ENCODE measurements at regions not wholly inside any gene's neighbourhood (a gene's known extent, or its start where the extent isn't known, plus 50 kb on each side); places are given as distances from the start of the nearest gene placed in this dataset.

- Histone ChIP-seq H2BK20ac (ENCODE audit: low read length) (no peak overlapping the region), H2BK5ac (ENCODE audit: low read depth, low read length) (no peak overlapping the region), H3K27ac (ENCODE audit: low read depth, low read length) (no peak overlapping the region), H4K20me1 (replicated peaks in 1 of 2; ENCODE audit: control insufficient read depth in 1 of 2, insufficient read depth in 2 of 2, low read length in 2 of 2) (no peaks in the 10 kb centered on the region), H3K18ac (ENCODE audit: extremely low read depth, low read length) (no peak overlapping the region), H3K9me3 (ENCODE audit: insufficient read depth in 2 of 2, low read depth in 1 of 2, low read length in 1 of 2) (peaks cover 4% of the 10 kb centered on the region in 2 experiments; a peak in 2 of 4 replicates), H4K8ac (ENCODE audit: extremely low read depth, insufficient read depth, low read length) (no peak overlapping the region), H3K27me3 (replicated peaks in 1 of 4; ENCODE audit: control insufficient read depth in 3 of 4, extremely low read depth in 1 of 4, insufficient read depth in 3 of 4, low read length in 3 of 4) (no peaks in the 10 kb centered on the region), H2BK15ac (ENCODE audit: low read length) (no peak overlapping the region), H4K5ac (ENCODE audit: insufficient read length, low read depth, low read length) (no peak overlapping the region), H2AK5ac (ENCODE audit: low read depth, low read length) (no peak overlapping the region), H3K14ac (ENCODE audit: insufficient read length) (no peak overlapping the region), H3K4me1 (replicated peaks in 1 of 4; ENCODE audit: control insufficient read depth in 3 of 4, insufficient read depth in 4 of 4, low read length in 3 of 4) (peaks cover 0 to 5% (median 3%) of the 10 kb centered on the region in 4 experiments; a peak in 3 of 7 replicates), H3K4ac (replicated peaks; ENCODE audit: insufficient read length, low read depth, low read length) (no peak overlapping the region), H3K23ac (ENCODE audit: insufficient read length) (no peak overlapping the region), H4K91ac (replicated peaks; ENCODE audit: insufficient read length, low read length) (no peak overlapping the region), H3K79me2 (ENCODE audit: control insufficient read depth in 1 of 2, insufficient read depth in 2 of 2, low read length in 2 of 2) (no peaks in the 10 kb centered on the region), H2AFZ (ENCODE audit: low read length) (no peak overlapping the region), H3K4me2 (ENCODE audit: insufficient read depth in 1 of 2, low read depth in 2 of 2, low read length in 2 of 2) (no peak overlapping the region), H3K9ac (replicated peaks in 1 of 4; ENCODE audit: extremely low read depth in 1 of 4, low read depth in 3 of 4, low read length in 3 of 4) (no peak overlapping the region), H2BK12ac (ENCODE audit: low read depth, low read length) (no peak overlapping the region), H3K36me3 (ENCODE audit: control insufficient read depth in 2 of 4, insufficient read depth in 4 of 4, low read length in 3 of 4) (no peaks in the 10 kb centered on the region), H3K23me2 (ENCODE audit: low read depth, low read length) (no peaks in the 10 kb centered on the region), H3K79me1 (ENCODE audit: low read depth, low read length) (no peaks in the 10 kb centered on the region), H3K56ac (replicated peaks; ENCODE audit: insufficient read length, low read depth, low read length) (no peak overlapping the region), H2BK120ac (replicated peaks; ENCODE audit: low read depth, low read length) (no peak overlapping the region), H3K4me3 (ENCODE audit: extremely low read depth in 1 of 4, insufficient read depth in 2 of 4, low read depth in 3 of 4, low read length in 4 of 4) (no peak overlapping the region)
- 96% methylated on average over 3 of the region's 3 CpGs; no CpG with 5 or more reads in 1 of the 2 experiments for WGBS, 2 experiments (ENCODE audit: extremely low coverage in 1 of 2, insufficient coverage in 1 of 2, insufficient read length in 1 of 2, insufficient replicate concordance in 2 of 2, low coverage in 1 of 2, low lambda C conversion rate in 2 of 2, missing lambda C conversion rate in 1 of 2)
- TF ChIP-seq CBX8 (IDR thresholded peaks at IDR 0.05; ENCODE audit: borderline replicate concordance, low read depth, low read length) (no peak), HDAC2 (IDR thresholded peaks at IDR 0.05; ENCODE audit: borderline replicate concordance in 1 of 2, low read depth in 2 of 2, low read length in 2 of 2) (no peak), TAF1 (IDR thresholded peaks at IDR 0.05; ENCODE audit: low read depth, low read length) (no peak), RNF2 (IDR thresholded peaks at IDR 0.05; ENCODE audit: borderline replicate concordance, low read depth, low read length, missing control alignments, poor library complexity, severe bottlenecking) (no peak), RBBP5 (IDR thresholded peaks at IDR 0.05; ENCODE audit: borderline replicate concordance, low read depth, low read length) (no peak), PHF8 (conservative IDR thresholded peaks at IDR 0.05; ENCODE audit: low read depth, low read length) (no peak), SUZ12 (IDR thresholded peaks at IDR 0.05; ENCODE audit: low read length) (no peak)
- ChIA-PET CTCF (ENCODE audit: partially characterized antibody) (interaction anchor here (1.0 kb wide), 1 partner anchor 15 kb away, joined by 3 read pairs; no protein-coding TSS in a partner anchor), POLR2A (ENCODE audit: partially characterized antibody) (no interaction called here)
- no peak for FAIRE-seq
- DNase-seq (ENCODE audit: low read depth in 1 of 2, low spot score in 2 of 2): no peak
Measured at GRCh38 chr5:28408186-28408585, 1369.8 kb upstream of the CDH9 start.

Data from H1 (cell line).